Vagina (tissue), 2 donors: ENCODE measurements at regions not wholly inside any gene's neighbourhood (a gene's known extent, or its start where the extent isn't known, plus 50 kb on each side); places are given as distances from the start of the nearest gene placed in this dataset.

ENCODE experiments used
- POLR2AphosphoS5 ChIP-seq, 2 donors: sonication (generic); formaldehyde crosslinking; IDR thresholded peaks; one replicate each; pipeline ENCODE4 v1.9.0; 2017; ENCODE audit warnings: antibody characterized with exemption in 2 of 2, mild to moderate bottlenecking in 2 of 2, low read depth in 1 of 2; ENCODE audit not compliant: insufficient read depth in 1 of 2
- TF ChIP-seq, protein P1 (sequence below), 3 experiments: fragments of 450-650 bp in 2 of 3; fragments of 200-600 bp in 1 of 3; sonication (generic) in 1 of 3; IDR thresholded peaks; one replicate each; pipeline ENCODE4 v1.5.1; 2017 to 2019; ENCODE audit warnings: antibody characterized with exemption in 3 of 3, mild to moderate bottlenecking in 2 of 3, moderate library complexity in 2 of 3

DNA sequence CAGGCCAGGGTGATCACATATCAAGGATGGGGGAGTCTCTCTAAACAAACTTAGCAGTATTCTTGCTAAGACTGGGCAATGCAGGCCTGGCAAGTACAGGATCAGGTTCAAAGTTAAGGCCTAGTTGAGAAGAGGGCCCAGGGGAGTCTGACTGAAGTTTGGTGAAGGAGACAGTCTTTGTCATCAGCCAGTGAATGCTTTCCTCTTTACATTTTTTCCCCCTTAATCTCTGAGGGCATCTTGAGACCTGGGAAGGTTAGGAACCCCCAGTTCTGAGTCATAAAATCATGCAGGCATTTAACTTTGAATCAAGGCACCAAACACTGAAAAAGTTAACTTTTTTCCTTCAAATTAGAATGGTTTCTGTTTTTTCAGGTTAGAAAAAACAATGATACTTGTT lies 311.5 kb downstream of the REEP3 start:
- TF ChIP-seq, protein P1, sequence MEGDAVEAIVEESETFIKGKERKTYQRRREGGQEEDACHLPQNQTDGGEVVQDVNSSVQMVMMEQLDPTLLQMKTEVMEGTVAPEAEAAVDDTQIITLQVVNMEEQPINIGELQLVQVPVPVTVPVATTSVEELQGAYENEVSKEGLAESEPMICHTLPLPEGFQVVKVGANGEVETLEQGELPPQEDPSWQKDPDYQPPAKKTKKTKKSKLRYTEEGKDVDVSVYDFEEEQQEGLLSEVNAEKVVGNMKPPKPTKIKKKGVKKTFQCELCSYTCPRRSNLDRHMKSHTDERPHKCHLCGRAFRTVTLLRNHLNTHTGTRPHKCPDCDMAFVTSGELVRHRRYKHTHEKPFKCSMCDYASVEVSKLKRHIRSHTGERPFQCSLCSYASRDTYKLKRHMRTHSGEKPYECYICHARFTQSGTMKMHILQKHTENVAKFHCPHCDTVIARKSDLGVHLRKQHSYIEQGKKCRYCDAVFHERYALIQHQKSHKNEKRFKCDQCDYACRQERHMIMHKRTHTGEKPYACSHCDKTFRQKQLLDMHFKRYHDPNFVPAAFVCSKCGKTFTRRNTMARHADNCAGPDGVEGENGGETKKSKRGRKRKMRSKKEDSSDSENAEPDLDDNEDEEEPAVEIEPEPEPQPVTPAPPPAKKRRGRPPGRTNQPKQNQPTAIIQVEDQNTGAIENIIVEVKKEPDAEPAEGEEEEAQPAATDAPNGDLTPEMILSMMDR (IDR thresholded peaks at IDR 0.05) = no peak
- no peak for TF ChIP-seq POLR2AphosphoS5 (IDR thresholded peaks at IDR 0.05; ENCODE audit: insufficient read depth in 1 of 2, low read depth in 1 of 2)
